Endodermal cell (in vitro differentiated cells): ENCODE measurements at regions not wholly inside any gene's neighbourhood (a gene's known extent, or its start where the extent isn't known, plus 50 kb on each side); places are given as distances from the start of the nearest gene placed in this dataset.

Experiments
- DNase-seq: peaks from one replicate; pipeline ENCODE4 v3.0.0-alpha.2; 2017
- H3K27ac ChIP-seq: 2 replicates; pipeline ENCODE4 v1.5.1; 2013; ENCODE audit warnings: mild to moderate bottlenecking, low read depth, low read length, moderate library complexity
- H3K27me3 ChIP-seq: 2 replicates; pipeline ENCODE4 v1.6.1; 2013; ENCODE audit warnings: mild to moderate bottlenecking, low read length, moderate library complexity; ENCODE audit not compliant: insufficient read depth, control insufficient read depth, poor library complexity, severe bottlenecking
- H3K36me3 ChIP-seq: 2 replicates; pipeline ENCODE4 v1.7.0; 2013; ENCODE audit warnings: mild to moderate bottlenecking, low read length, moderate library complexity; ENCODE audit not compliant: control insufficient read depth, insufficient read depth
- H3K4me1 ChIP-seq: one replicate; pipeline ENCODE4 v1.7.0; 2013; ENCODE audit warnings: low read length; ENCODE audit not compliant: control insufficient read depth, insufficient read depth
- H3K4me3 ChIP-seq: 2 replicates; pipeline ENCODE4 v1.5.1; 2013; ENCODE audit warnings: mild to moderate bottlenecking, low read length, moderate library complexity
- H3K9ac ChIP-seq: 2 replicates; pipeline ENCODE4 v1.6.1; 2013; ENCODE audit warnings: mild to moderate bottlenecking, low read length, moderate library complexity; ENCODE audit not compliant: poor library complexity, severe bottlenecking; ENCODE audit errors: extremely low read depth
- H3K9me3 ChIP-seq: 2 replicates; pipeline ENCODE4 v1.6.1; 2013; ENCODE audit warnings: mild to moderate bottlenecking, low read length, moderate library complexity; ENCODE audit not compliant: control insufficient read depth
- H3K27ac Mint-ChIP-seq: 2 replicates; pipeline ENCODE4 v1.8.0; 2020; ENCODE audit warnings: mixed read lengths
- H3K27me3 Mint-ChIP-seq: 2 replicates; pipeline ENCODE4 v1.8.0; 2021; ENCODE audit warnings: mild to moderate bottlenecking, mixed read lengths; ENCODE audit not compliant: insufficient read depth
- H3K36me3 Mint-ChIP-seq: 2 replicates; pipeline ENCODE4 v1.8.0; 2020; ENCODE audit warnings: low read depth, mixed read lengths
- H3K4me1 Mint-ChIP-seq: 2 replicates; pipeline ENCODE4 v1.8.0; 2020; ENCODE audit warnings: mixed read lengths
- H3K4me3 Mint-ChIP-seq: 2 replicates; pipeline ENCODE4 v1.8.0; 2020; ENCODE audit warnings: mild to moderate bottlenecking, moderate library complexity, mixed read lengths
- H3K9me3 Mint-ChIP-seq: 2 replicates; pipeline ENCODE4 v1.8.0; 2020; ENCODE audit warnings: mild to moderate bottlenecking, mixed read lengths
- WGBS, 2 experiments: methylation state at CpG; one replicate each; pipeline versions ENCODE4 v1.1.5 to v1.1.7; 2013; ENCODE audit warnings: missing lambda C conversion rate in 2 of 2, mixed read lengths in 1 of 2; ENCODE audit not compliant: insufficient coverage in 1 of 2, insufficient read length in 1 of 2; 5-methylcytosine and 5-hydroxymethylcytosine counted together
- TF ChIP-seq, protein P1 (sequence below): fragments of 200-600 bp; sonication (generic); conservative IDR thresholded peaks from 2 replicates; pipeline ENCODE4 v1.5.0; 2021; ENCODE audit warnings: antibody characterized with exemption, mild to moderate bottlenecking

DNA sequence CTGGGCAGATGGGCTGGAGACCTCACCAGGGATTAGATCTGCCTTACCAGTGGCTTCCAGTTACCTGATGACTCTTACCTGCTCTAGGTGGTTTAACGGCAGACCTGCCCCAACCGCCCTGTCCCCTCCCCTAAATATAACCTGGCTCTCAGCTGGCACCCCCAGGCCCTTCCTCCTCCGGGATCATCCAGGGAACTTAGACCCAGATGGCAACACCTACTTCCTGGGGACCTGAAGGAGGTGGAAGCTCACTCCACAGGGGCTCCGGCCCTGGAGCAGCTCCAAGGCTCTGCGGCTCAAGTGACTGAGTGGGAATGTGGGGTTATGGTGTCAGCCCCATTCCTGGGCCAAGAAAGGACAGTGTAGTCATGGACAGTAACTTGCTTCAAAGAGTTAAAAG is 130.4 kb downstream of the OLFM1 start:
- TF ChIP-seq, protein P1, sequence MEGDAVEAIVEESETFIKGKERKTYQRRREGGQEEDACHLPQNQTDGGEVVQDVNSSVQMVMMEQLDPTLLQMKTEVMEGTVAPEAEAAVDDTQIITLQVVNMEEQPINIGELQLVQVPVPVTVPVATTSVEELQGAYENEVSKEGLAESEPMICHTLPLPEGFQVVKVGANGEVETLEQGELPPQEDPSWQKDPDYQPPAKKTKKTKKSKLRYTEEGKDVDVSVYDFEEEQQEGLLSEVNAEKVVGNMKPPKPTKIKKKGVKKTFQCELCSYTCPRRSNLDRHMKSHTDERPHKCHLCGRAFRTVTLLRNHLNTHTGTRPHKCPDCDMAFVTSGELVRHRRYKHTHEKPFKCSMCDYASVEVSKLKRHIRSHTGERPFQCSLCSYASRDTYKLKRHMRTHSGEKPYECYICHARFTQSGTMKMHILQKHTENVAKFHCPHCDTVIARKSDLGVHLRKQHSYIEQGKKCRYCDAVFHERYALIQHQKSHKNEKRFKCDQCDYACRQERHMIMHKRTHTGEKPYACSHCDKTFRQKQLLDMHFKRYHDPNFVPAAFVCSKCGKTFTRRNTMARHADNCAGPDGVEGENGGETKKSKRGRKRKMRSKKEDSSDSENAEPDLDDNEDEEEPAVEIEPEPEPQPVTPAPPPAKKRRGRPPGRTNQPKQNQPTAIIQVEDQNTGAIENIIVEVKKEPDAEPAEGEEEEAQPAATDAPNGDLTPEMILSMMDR, result no peak
- no peaks in the 10 kb centered on the region for H3K9me3 ChIP-seq
- peaks cover 9% of the 10 kb centered on the region for H3K4me1 ChIP-seq
- peak; percentile 61 for DNase-seq
- peaks cover 38% of the 10 kb centered on the region for H3K4me1 Mint-ChIP-seq
- H3K27ac ChIP-seq, result no peak overlapping the region
- H3K4me3 Mint-ChIP-seq, result no peak overlapping the region
- WGBS, 2 experiments, result 87 to 89% methylated on average over 3 to 5 of the region's 5 CpGs
- H3K9me3 Mint-ChIP-seq, result no peaks in the 10 kb centered on the region
- no peaks in the 10 kb centered on the region for H3K27me3 ChIP-seq
- no peak overlapping the region for H3K4me3 ChIP-seq
- H3K36me3 ChIP-seq, result no peaks in the 10 kb centered on the region
- no peaks in the 10 kb centered on the region for H3K27me3 Mint-ChIP-seq
- H3K27ac Mint-ChIP-seq, result no peak overlapping the region
- H3K36me3 Mint-ChIP-seq, result no peaks in the 10 kb centered on the region
- no peak overlapping the region for H3K9ac ChIP-seq

DNA sequence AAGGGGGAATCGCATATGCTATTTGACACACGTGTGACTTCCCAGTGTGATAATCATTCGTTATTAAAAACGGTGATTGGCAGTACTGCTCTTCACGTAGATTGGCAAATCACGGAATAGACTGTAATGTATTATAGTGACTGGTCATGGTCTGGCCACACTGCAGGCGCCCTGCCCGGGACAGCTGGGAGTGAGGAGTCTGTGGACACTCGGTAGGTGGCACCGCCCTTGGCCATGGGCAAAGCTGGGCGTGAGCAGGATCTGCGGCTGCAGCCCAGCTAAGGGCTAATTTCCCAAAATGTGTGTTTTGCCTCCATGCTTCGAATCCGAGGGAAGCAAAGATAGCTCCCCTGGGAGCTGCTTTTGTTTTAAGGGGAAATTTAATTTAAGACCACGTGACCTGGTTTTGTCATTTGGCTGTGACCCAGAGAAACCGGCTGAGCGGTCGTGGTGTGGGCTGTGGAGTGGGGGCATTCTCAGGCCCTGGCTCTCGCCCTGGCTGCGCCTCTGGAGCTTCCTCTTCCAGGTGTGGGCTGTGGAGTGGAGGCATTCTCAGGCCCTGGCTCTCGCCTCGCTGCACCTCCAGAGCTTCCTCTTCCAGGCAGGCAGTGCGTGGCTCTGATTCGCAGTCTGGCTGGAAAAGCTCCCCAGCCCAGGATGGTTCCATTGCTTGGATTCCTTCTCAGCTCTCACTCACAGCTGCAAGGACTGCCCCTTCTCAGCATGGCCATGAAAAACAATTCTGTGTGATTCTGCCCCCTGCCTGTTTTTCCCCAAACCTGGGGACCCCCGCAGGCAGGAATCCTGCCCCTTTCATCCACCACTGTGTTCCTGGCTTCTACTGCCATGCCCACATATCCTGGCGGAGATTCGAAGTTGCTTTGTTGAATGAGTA is 131.1 kb downstream of the OLFM1 start:
- TF ChIP-seq, protein P1, result no peak
- H3K27ac Mint-ChIP-seq, result no peak overlapping the region
- peaks cover 41% of the 10 kb centered on the region for H3K4me1 Mint-ChIP-seq
- WGBS, 2 experiments, result 69 to 79% methylated on average over 14 to 27 of the region's 27 CpGs
- H3K4me1 ChIP-seq, result peaks cover 9% of the 10 kb centered on the region
- peak; percentile 86 for DNase-seq
- no peaks in the 10 kb centered on the region for H3K9me3 ChIP-seq
- H3K36me3 Mint-ChIP-seq, result no peaks in the 10 kb centered on the region
- H3K9ac ChIP-seq, result no peak overlapping the region
- H3K27me3 ChIP-seq, result no peaks in the 10 kb centered on the region
- no peaks in the 10 kb centered on the region for H3K27me3 Mint-ChIP-seq
- H3K27ac ChIP-seq, result no peak overlapping the region
- H3K9me3 Mint-ChIP-seq, result no peaks in the 10 kb centered on the region
- H3K4me3 Mint-ChIP-seq, result no peak overlapping the region
- H3K4me3 ChIP-seq, result no peak overlapping the region
- H3K36me3 ChIP-seq, result no peaks in the 10 kb centered on the region

DNA sequence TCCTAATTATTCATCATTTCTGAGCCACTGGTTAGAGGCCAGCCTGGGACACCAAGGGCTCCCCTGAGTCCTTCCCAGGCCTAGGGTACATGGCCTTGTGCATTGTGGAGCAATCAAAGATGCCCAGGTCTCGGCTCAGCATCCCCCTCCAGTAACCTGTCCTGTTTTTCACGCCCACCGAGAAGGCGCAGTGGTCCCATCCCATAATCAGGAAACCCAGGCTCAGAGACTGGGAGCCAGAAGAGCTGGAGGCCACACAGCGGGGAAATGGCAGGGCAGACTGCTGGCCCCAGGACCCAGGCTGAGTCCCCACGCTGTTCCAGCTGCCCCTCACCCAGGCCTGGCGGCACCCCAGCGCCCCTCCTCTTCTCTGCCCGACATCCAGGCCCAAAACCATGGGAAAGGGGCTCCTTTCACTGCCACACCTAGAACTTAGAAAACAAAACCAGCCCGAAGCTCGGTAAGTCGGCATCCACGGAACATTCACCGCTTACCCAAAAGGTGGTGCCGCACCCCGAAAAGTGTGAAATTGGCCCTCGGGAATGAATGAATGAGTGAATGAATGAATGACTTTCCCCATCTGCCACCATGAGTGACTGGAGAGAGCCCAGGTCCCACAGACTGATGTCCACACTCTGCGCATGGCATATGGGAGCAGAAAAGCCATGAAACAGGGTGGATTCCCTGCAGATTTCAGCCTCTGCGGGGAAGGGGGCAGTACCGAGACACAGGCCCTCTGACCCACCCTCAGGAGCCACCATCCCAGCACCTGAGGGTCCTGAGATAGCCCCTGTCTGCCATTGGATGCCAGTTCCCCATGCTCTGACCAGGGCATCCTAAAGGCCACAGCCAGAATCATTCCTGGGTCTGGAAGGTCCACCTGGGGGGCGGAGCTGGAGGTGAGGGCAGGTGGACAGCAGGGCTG is 132.5 kb downstream of the OLFM1 start:
- peaks cover 38% of the 10 kb centered on the region for H3K4me1 Mint-ChIP-seq
- H3K4me3 ChIP-seq, result no peak overlapping the region
- peak; percentile 45 for DNase-seq
- no peak overlapping the region for H3K4me3 Mint-ChIP-seq
- H3K9ac ChIP-seq, result no peak overlapping the region
- no peaks in the 10 kb centered on the region for H3K9me3 Mint-ChIP-seq
- no peaks in the 10 kb centered on the region for H3K27me3 ChIP-seq
- H3K36me3 Mint-ChIP-seq, result no peaks in the 10 kb centered on the region
- no peak overlapping the region for H3K27ac ChIP-seq
- H3K27ac Mint-ChIP-seq, result no peak overlapping the region
- WGBS, 2 experiments, result 92 to 96% methylated on average over 14 to 21 of the region's 21 CpGs
- TF ChIP-seq, protein P1, result peak; percentile 15
- no peaks in the 10 kb centered on the region for H3K36me3 ChIP-seq
- no peaks in the 10 kb centered on the region for H3K9me3 ChIP-seq
- peaks cover 9% of the 10 kb centered on the region for H3K4me1 ChIP-seq
- H3K27me3 Mint-ChIP-seq, result no peaks in the 10 kb centered on the region
